ENCODE measurements at regions not wholly inside any gene's neighbourhood (a gene's known extent, or its start where the extent isn't known, plus 50 kb on each side); places are given as distances from the start of the nearest gene placed in this dataset.
A peak's percentile ranks its signal among the peaks of the same experiment; 100 is the strongest.

- Histone ChIP-seq H3K4me1 (no peaks in the 10 kb centered on the region), H3K9me3 (peaks cover 0 to 6% (median 0%) of the 10 kb centered on the region in 4 donors), H3K36me3 (no peaks in the 10 kb centered on the region), H3K27me3 (no peaks in the 10 kb centered on the region), H3K4me3 (no peak overlapping the region), H3K27ac (no peak overlapping the region)
- TF ChIP-seq POLR2A (IDR thresholded peaks at IDR 0.05): no peak
- no peak for TF ChIP-seq CTCF (IDR thresholded peaks at IDR 0.05)
- DNase-seq: no peak
These were observed 58.9 kb downstream of the MYEOV start for GRCh38 chr11:69352715-69353319.

GRCh38 chr11:69353696-69354544 is 60.0 kb downstream of the MYEOV start:
- H3K9me3 ChIP-seq: no peaks in the 10 kb centered on the region
- TF ChIP-seq CTCF (IDR thresholded peaks at IDR 0.05): no peak
- no peak for TF ChIP-seq POLR2A (IDR thresholded peaks at IDR 0.05)
- DNase-seq: peak in 1 of 3 donors; percentile 15

GRCh38 chr11:69354545-69354897 is 60.6 kb downstream of the MYEOV start:
- TF ChIP-seq POLR2A (IDR thresholded peaks at IDR 0.05): no peak
- TF ChIP-seq CTCF (IDR thresholded peaks at IDR 0.05): no peak
- no peaks in the 10 kb centered on the region for H3K4me1 ChIP-seq
- H3K27ac ChIP-seq: no peak overlapping the region
- H3K36me3 ChIP-seq: no peaks in the 10 kb centered on the region
- H3K9me3 ChIP-seq: peaks cover 0 to under 1% (median under 1%) of the 10 kb centered on the region in 4 donors
- no peak overlapping the region for H3K4me3 ChIP-seq
- DNase-seq: no peak
- no peaks in the 10 kb centered on the region for H3K27me3 ChIP-seq

More at GRCh38 chr11:69353696-69354544, 60.0 kb downstream of the MYEOV start:
- H3K27me3 ChIP-seq: no peaks in the 10 kb centered on the region
- H3K27ac ChIP-seq: no peak overlapping the region
- no peaks in the 10 kb centered on the region for H3K36me3 ChIP-seq
- H3K4me3 ChIP-seq: no peak overlapping the region
- no peaks in the 10 kb centered on the region for H3K4me1 ChIP-seq

- H3K9me3 ChIP-seq: peaks cover 0 to 6% (median 3%) of the 10 kb centered on the region in 4 donors
- peak in 1 of 3 donors; percentile 28 for DNase-seq
- H3K27ac ChIP-seq: no peak overlapping the region
- TF ChIP-seq POLR2A (IDR thresholded peaks at IDR 0.05): no peak
- TF ChIP-seq CTCF (IDR thresholded peaks at IDR 0.05): no peak
- no peaks in the 10 kb centered on the region for H3K36me3 ChIP-seq
- H3K27me3 ChIP-seq: no peaks in the 10 kb centered on the region
- H3K4me3 ChIP-seq: no peak overlapping the region
- no peaks in the 10 kb centered on the region for H3K4me1 ChIP-seq
These were observed 61.5 kb downstream of the MYEOV start for GRCh38 chr11:69355346-69355940.

GRCh38 chr11:69355959-69356702 is 62.2 kb downstream of the MYEOV start:
- DNase-seq: no peak
- Histone ChIP-seq H3K36me3 (no peaks in the 10 kb centered on the region), H3K27me3 (no peaks in the 10 kb centered on the region), H3K9me3 (peaks cover 0 to 6% (median 3%) of the 10 kb centered on the region in 4 donors), H3K4me3 (no peak overlapping the region), H3K27ac (no peak overlapping the region), H3K4me1 (no peaks in the 10 kb centered on the region)
- TF ChIP-seq CTCF (IDR thresholded peaks at IDR 0.05) (no peak), POLR2A (IDR thresholded peaks at IDR 0.05) (no peak)

All from Peyer's patch (tissue), 4 donors.